GM19395 (cell line): ENCODE measurements at regions not wholly inside any gene's neighbourhood (a gene's known extent, or its start where the extent isn't known, plus 50 kb on each side); places are given as distances from the start of the nearest gene placed in this dataset.
"Not testable (repeated sequence)": the region's sequence is repeated elsewhere in the genome, so short reads cannot be mapped to it uniquely, and the experiment has no call there.

Source experiments
- ATAC-seq: cut with Tn5 transposase; IDR thresholded peaks from one replicate; pipeline ENCODE4 v1.9.1; 2021; ENCODE audit warnings: mild to moderate bottlenecking, moderate library complexity; ENCODE audit not compliant: unreplicated experiment

DNA sequence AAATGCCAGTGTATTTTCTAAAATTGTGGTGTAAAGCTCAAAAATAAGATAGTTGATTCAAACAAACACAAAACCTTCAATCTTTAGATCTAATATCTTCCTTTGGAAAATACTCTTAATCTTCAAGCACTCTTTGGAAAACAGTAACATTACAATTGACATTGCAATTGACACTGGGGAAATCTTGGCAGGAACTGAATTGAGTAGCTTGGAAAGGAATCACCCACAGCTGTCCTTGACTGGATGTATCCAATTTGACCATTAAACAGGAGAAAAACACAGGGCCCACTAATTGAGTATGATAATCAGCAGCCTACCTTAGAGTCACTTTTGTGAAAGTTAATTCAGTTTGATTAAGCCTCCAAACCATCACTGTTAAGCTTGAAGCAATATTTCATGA is 776.7 kb downstream of the DTWD2 start:
- ATAC-seq, result no peak

DNA sequence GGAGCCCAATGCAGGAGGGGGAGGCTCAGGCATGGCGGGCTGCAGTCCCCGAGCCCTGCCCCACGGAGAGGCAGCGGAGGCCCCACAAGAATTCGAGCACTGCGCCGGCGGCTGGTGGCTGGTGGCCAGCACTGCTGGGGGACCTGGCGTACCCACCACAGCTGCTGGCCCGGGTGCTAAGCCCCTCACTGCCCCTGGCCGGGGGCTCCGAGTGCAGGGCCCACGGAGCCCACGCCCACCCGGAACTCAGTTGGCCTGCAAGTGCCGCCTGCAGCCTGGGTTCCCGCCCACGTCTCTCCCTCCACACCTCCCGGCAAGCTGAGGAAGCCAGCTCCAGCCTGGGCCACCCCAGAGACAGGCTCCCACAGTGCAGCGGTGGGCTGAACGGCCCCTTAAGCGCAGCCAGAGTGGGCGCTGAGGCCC is 780.3 kb downstream of the DTWD2 start:
- ATAC-seq, result no peak

DNA sequence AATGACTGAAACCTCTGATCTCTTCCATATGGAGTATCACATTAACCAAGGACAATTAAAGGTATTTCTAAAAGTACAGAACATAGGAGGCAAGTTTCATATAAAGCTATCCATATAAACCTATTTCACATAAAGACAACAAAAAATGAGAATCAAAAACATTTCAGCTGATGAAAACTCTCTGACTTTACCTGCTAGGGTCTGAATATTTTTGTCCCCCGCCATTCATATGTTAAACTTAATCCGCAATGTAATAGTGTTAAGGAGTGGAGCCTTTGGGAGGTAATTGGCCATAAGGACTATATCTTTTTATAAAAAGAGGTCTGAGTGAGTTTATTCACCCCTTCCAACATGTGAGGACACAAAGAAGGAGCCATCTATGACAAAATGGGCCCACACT is 788.5 kb downstream of the DTWD2 start:
- no peak for ATAC-seq

DNA sequence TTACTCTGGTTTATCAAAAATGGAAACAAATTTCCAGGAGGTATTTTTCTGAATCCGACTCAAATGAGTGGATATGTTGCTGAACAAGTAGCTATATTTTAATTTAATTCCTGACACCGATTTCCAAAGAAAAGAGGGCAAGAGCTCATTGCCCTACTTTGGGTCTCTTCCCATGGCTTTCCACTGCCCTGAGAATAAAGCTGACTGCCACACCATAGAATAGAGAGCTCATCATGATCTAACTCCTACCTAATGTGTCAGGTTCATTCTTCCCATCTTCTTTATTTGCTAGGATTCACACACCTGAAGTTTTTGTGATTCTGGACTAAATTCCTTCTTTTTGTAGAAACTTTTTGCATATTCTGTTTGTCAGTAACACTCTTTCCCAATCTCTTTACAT is 792.1 kb downstream of the DTWD2 start:
- ATAC-seq, result no peak

DNA sequence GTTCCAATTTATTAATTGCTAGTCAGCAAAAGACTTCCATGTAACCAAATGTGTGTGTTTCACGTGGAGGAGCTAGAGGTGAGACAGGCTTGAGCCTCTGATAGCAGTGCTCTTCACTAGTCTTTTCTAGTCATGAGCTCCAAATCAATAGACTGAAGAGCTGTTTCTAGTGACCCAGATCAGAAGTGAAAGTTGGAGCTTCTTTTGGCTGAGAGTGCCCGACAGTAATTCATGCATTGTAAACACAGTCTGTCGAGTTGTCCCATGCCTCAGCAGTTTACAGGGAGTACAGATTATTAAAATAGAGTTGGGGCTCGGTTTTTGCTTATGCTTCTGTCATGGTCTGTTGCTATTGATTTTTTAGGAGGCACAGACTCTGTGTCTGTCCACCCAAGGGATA is 793.1 kb downstream of the DTWD2 start:
- ATAC-seq, result no peak

DNA sequence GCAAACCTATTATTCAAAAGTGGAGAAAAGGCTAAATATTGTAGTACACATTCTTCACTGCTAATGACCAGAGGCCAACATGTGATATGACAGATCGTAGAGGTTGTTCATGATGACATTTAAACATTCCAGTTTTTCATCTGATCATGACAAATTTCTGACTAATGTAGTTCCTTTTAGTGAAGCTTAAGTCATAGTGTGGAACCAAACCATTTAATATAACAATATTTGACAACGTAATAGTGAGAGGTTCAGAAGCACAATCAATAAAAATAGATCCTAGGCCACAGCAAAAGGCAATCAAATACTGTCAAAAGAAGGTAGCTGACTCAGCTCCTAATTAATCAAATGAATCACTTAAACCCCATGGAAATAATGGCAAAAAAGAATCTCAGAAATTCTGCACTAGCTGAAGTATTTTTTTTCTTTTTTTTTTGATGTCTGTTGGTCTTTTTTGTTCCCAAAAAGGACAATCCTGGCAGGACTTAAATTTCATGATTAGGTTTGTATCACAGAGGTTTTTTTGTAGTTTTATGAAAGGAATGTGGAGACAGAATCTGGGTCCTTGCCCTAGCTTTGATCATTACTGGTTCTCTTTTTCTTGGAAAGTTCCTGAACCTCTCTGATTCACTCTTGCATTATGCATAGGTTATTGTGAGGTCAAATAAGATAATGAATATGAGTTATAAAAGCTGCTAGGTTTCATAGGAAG is 795.0 kb downstream of the DTWD2 start:
- ATAC-seq, result no peak

DNA sequence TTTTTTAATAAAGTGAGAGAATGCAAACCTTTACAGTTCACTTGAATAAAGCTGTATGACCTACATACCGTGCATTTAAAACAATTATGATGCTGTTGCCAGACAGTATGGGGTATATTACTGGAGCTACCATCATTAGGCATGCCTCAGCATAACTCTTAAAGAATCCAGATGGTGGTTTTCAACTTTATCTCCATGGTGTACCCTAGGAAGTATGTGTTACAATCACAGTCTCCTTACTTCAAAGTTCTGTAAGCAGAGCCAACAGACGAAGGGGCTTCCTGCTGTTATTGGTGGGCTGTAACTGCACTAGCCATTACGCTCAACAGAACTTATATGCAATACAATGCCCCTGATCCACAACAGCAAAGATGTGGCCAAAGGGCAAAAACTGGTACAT is 803.3 kb downstream of the DTWD2 start:
- no peak for ATAC-seq

DNA sequence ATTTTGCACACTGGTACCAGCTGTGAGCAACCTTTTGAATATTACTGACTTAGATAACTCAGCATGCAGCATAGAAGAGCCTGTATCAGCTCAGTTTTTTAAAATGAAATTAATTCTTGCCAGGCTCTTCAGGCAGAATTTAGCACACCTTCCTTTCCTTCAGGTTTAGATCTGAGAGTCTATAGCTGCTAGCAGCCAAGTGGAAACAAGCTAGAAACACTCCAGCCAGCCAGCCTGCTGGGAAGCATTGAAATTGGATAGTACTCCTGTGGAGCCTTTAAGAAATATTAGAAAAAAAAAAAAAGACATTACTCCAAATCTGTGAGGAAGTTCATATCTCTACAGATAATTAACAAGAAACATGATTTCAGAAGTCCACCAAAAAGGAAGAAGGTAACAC is 812.2 kb downstream of the DTWD2 start:
- no peak for ATAC-seq

DNA sequence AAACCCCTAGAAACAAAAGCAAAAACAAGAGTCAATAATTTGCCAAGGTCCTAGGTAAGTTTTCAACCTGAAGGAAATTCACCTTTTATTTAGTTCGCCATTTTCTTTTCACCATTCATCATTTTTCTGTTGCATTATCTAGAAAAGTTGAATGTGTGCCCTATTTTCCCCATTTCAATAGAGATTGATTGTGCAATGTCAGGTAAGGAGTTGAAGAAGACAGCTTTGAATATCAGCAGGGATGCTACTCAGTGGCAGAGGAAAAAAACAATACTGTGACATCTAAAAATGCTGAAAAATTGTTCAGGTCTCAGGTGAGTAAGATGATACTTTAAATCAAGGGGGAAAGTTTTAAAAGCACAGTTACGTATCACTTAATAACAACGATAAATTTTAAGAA is 813.7 kb downstream of the DTWD2 start:
- no peak for ATAC-seq

DNA sequence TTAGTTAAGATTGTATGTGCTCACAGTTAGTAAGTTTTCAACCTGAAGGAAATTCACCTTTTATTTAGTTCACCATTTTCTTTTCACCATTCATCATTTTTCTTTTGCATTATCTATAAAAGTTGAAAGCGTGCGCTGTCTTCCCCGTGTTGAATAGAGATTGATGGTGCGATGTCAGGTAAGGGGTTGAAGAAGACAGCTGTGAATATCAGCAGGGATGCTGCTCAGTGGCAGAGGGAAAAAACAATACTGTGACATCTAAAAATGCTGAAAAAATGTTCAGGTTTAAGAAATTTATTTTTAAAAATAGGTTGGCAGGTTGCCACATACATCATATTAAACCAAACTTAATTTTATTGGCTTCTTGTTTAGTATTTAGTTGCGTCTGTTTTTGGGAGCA is 815.0 kb downstream of the DTWD2 start:
- no peak for ATAC-seq

DNA sequence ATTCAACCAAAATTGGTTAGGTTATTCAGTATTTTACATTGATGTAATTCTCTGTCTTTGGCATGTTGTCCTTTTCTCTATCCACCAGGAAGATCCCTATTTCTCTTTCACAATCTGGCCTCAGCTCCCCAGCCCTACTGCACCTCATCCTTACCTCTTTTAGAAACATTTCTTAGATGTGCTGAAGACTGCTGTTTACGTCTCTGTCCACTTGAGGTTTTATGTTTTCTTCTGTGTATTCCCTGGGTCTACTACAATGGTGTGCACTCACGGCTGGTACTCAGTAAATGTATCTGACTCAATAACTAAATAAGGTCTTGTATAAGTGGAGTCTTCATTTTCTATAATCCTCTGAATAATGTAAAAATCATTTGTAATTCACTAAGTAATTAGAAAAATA is 822.7 kb downstream of the DTWD2 start:
- no peak for ATAC-seq

DNA sequence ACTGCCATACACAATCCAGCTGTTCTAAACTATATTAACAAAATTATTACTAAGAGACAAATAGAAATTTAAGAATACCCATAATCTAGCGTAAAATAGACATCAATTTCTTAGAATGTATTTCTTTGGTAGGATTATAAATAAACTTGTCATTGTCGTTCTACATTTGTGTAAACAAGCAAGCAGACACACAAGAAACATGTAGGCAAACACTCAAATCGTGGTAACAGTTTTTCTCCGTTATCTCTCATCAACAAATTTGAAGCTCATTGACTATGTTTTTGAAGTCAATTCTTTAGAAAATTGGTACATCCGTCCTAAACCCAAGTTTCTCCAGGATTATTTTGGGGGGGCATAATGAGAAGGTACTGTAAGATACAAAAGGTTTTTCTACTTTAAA is 832.2 kb downstream of the DTWD2 start:
- no peak for ATAC-seq

DNA sequence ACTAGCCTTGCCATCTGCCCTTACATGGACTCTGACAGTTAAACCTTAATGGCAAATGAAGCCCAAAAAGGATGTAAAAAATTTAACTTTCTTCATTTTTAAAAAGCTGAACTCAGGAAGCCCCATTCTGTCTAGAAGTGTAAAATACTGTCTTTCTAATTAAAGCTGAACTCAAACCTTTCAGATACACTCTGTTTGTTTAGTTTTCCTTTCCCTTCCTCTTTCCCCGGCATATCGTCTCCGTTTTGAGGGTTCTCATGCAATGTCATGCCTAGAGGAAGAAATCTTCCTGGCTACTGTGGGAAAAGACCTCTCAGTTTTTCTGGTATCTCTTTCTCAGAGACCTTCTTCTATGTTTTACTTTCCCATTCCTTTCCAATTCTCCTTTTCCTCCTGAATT is 841.5 kb downstream of the DTWD2 start:
- peak; percentile 68 for ATAC-seq

DNA sequence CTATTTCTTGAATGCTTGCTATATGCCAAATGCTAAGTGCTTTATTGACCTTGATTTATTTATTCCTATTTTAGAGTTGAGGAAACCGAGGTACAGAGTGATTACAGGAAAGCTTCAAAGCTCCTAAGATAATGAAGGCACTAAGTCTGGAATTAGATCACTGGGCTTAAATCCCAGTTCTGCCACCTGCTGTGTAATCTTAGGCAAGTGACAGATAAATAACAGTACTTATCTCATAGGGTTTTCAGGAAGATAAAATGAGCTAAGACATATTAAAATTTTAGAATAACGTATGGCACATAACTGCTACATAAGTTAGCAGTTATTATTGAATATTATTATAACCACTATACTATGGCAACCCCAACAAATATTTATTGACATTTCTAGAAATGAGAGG is 843.8 kb downstream of the DTWD2 start:
- ATAC-seq, result no peak

DNA sequence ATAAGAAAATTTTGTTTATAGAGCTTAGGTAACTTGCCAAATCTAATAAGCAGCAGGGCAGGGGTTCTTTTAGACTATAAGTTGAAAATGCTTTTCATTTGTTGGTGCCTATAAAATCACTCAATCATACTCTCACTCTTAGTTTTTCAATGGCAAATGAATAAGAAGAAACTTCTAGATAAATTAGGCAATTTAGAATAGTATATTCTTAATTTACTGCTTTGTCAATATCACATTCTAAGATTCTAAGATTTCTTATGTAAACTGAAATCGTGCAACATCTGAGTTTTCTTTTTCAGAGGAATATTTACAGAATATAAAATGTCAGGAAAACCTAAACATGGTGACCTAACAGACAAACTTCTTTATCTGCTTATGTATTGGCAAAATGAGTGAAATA is 849.0 kb downstream of the DTWD2 start:
- ATAC-seq, result no peak

DNA sequence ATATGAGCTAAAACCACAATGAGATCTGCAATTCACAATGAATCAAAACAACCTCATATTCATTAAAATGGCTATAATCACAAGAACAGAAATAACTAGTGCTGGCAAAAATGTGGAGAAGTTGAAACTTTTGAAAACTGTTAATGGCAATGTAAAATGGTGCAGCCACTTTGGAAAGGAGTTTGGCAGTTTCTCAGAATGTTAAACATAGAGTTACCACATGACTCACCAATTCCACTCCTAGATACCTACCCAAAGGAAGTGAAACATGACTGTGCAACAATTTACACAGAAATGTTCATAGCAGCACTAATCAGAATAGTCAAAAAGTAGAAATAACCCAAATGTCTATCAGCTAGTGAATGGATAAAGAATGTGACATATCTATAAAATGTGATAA is 862.2 kb downstream of the DTWD2 start:
- no peak for ATAC-seq

DNA sequence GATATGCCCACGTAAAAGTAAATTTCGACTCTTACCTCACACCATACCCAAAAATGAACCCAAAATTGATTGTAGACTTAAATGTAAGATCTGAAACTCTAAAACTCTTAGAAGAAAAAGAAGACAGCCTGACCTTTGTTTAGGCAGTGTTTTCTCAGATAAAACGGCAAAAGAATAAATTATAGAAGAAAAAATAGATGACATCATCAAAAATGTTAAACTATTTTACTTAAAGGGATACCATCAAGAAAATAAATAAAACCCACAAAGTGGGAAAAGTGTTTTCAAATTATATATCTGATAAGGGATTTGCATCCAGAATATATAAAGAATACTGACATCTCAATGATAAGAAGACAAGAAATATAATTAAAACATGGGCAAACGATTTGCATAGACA is 862.7 kb downstream of the DTWD2 start:
- ATAC-seq, result no peak

DNA sequence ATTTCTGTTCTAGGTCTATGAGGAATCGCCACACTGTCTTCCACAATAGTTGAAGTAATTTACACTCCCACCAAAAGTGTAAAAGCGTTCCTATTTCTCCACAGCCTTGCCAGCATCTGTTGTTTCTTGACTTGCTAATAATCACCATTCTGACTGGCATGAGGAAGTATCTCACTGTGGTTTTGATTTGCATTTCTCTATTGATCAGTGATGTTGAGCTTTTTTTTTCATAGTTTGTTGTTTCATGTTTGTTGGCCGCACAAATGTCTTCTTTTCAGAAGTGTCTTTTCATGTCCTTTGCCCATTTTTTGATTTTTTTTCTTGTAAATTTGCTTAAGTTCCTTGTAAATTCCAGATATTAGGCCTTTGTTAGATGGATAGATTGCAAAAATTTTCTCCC is 867.1 kb downstream of the DTWD2 start:
- no peak for ATAC-seq

DNA sequence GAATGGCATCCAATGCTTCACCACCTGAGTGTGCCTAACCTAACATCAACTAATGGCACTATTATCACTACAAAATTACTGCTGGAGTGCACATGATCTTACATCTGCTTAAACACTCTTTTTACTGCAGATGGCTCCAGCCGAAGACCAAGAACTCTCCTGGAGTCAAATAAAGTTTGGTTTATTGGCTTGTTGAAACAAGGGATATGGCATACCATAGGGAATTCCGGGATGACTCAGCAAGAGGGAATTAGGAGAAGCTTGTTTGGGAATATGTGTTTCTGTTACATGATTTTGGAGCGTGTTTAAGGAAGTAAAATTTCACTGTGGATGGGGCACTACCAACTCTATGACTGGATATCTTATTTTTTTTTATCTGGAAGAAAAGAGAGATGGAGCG is 872.6 kb downstream of the DTWD2 start:
- no peak for ATAC-seq

DNA sequence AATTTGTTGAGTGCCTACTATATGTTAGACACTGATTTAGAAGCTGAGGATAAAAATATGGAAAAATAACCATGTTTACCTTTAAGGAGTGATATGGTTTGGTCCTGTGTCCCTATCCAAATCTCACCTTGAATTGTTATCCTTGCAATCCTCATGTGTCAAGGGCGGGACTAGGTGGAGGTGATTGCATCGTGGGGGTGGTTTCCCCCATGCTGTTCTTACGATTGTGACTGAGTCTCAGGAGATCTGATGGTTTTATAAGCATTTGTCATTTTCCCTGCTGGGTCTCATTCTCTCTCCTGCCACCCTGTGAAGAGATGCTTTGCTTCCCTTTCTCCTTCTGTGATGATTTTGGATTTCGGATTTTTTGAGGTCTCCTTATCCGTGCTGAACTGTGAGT is 876.4 kb downstream of the DTWD2 start:
- no peak for ATAC-seq

DNA sequence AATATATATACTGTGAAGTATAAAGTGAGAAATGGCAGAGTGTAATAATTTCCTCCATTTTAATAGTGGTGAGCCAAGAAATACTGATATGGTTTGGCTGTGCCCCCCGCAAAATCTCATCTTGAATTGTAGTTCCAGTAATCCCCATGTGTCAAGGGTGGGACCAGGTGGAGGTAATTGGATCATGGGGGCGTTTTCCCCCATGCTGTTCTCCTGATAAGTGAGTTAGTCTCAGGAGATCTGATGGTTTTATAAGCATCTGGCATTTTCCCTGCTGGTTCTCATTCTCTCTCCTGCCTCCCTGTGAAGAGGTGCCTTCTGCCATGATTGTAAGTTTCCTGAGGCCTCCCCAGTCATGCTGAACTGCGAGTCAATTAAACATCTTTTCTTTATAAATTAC is 881.1 kb downstream of the DTWD2 start:
- not testable (repeated sequence) for ATAC-seq

DNA sequence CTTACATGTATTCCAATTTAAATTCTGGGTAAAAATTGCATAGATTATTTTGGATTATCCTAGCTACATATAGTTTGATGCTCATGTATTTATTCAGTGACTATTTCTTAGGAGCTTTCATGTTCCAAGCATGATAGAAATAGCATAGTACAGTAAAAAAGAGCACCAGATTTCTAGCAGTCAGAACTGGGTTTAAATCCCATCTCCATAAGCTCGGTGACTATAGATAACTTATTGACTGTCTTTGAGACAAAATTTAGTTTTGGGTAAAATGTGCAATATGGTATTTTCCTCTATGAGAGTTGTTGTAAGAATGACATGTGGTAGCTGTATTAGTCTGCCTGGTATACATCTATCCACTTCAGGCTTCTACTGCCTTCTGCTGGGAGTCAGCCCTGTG is 889.6 kb downstream of the DTWD2 start:
- ATAC-seq, result no peak

DNA sequence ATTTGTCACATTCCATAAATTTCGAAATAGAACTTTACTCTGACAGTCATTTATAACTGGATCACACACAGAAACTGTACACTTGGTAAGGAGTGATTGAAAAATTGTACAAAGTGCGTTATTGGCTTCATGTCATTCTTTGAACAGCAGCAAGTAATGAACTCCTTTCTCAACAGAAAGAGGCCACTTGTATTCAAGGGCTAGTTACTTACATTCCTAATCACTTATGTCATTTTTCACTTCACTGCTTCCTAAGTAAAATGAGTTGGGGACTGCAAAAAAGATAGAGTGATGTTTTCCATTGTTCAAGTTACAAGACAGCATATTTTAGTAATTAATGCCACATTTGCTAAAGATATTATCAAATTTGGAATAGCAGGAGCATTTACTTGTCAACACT is 893.2 kb downstream of the DTWD2 start:
- no peak for ATAC-seq
